RWPE1 (cell line): ENCODE measurements at regions not wholly inside any gene's neighbourhood (a gene's known extent, or its start where the extent isn't known, plus 50 kb on each side); places are given as distances from the start of the nearest gene placed in this dataset.

ENCODE experiments used
- CTCF ChIA-PET: fragments of 350-600 bp; sonication (Branson Sonifier 250); formaldehyde crosslinking; extraction: SDS; loops from one replicate; lab custom pipeline; 2021; lab: Yijun Ruan, JAX
- POLR2A ChIA-PET: fragments of 400-600 bp; formaldehyde crosslinking; extraction: SDS; loops from one replicate; lab custom pipeline; 2020; ENCODE audit warnings: antibody characterized with exemption; ENCODE audit not compliant: low non-redundant PET; lab: Yijun Ruan, JAX
- DNase-seq: peaks from one replicate; pipeline ENCODE4 v3.0.0; 2012; ENCODE audit warnings: low spot score
- H3K27ac ChIP-seq: fragments of 450-650 bp; 2 replicates; pipeline ENCODE4 v1.5.1; 2017
- TF ChIP-seq, protein P1 (sequence below): fragments of 450-650 bp; conservative IDR thresholded peaks from 2 replicates; pipeline ENCODE4 v1.5.1; 2017; ENCODE audit warnings: low read depth, mild to moderate bottlenecking

- ChIA-PET CTCF (no interaction called here), POLR2A (no interaction called here)
- TF ChIP-seq, protein P1, sequence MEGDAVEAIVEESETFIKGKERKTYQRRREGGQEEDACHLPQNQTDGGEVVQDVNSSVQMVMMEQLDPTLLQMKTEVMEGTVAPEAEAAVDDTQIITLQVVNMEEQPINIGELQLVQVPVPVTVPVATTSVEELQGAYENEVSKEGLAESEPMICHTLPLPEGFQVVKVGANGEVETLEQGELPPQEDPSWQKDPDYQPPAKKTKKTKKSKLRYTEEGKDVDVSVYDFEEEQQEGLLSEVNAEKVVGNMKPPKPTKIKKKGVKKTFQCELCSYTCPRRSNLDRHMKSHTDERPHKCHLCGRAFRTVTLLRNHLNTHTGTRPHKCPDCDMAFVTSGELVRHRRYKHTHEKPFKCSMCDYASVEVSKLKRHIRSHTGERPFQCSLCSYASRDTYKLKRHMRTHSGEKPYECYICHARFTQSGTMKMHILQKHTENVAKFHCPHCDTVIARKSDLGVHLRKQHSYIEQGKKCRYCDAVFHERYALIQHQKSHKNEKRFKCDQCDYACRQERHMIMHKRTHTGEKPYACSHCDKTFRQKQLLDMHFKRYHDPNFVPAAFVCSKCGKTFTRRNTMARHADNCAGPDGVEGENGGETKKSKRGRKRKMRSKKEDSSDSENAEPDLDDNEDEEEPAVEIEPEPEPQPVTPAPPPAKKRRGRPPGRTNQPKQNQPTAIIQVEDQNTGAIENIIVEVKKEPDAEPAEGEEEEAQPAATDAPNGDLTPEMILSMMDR: no peak
- H3K27ac ChIP-seq: no peak overlapping the region
- no peak for DNase-seq
Measured at GRCh38 chr3:16106050-16106449, 68.4 kb upstream of the GALNT15 start.

GRCh38 chr3:16108424-16108823 is 66.1 kb upstream of the GALNT15 start:
- TF ChIP-seq, protein P1: no peak
- ChIA-PET CTCF (no interaction called here), POLR2A (no interaction called here)
- no peak overlapping the region for H3K27ac ChIP-seq
- DNase-seq: no peak

- TF ChIP-seq, protein P1: no peak
- POLR2A ChIA-PET: no interaction called here
Measured at GRCh38 chr3:16109929-16110328, 64.6 kb upstream of the GALNT15 start.

GRCh38 chr3:16112910-16113504 is 61.5 kb upstream of the GALNT15 start:
- no peak for DNase-seq
- H3K27ac ChIP-seq: no peak overlapping the region
- ChIA-PET POLR2A (no interaction called here), CTCF (no interaction called here)
- TF ChIP-seq, protein P1: no peak

More at GRCh38 chr3:16109929-16110328, 64.6 kb upstream of the GALNT15 start:
- DNase-seq: no peak
- H3K27ac ChIP-seq: no peak overlapping the region
- CTCF ChIA-PET: no interaction called here

GRCh38 chr3:16113704-16114103 is 60.8 kb upstream of the GALNT15 start:
- no peak overlapping the region for H3K27ac ChIP-seq
- DNase-seq: no peak
- ChIA-PET POLR2A (no interaction called here), CTCF (no interaction called here)
- TF ChIP-seq, protein P1: no peak

DNA sequence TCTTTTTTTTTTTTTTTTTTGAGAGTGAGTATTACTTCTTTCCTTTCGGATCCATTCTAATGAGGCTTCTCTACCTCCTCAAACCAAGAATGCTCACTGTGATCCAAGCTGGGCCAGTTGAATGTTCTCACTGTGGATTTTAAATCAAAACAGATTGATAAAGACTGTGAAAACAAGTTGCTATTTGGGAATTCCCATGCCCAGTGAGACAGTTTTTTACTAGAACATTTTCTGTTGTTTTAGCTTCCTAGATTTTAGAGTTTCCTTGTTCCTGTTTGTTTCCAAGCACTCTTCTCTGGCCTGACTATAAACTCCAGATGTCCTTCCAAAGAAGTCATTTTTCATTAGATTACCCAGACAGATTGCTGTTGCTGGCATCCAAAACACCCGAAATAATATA is 60.1 kb upstream of the GALNT15 start:
- TF ChIP-seq, protein P1: no peak
- POLR2A ChIA-PET: no interaction called here
- H3K27ac ChIP-seq: no peak overlapping the region
- no peak for DNase-seq
- CTCF ChIA-PET: interaction anchor here (0.7 kb wide), 1 partner anchor 12 kb away, joined by 3 read pairs; no protein-coding TSS in a partner anchor
